Stomach (tissue), 8 donors: ENCODE measurements at regions not wholly inside any gene's neighbourhood (a gene's known extent, or its start where the extent isn't known, plus 50 kb on each side); places are given as distances from the start of the nearest gene placed in this dataset.

ENCODE experiments used
- DNase-seq, 2 donors: peaks; one replicate each; pipeline versions ENCODE4 v3.0.0 to v3.0.0-alpha.2; 2013 to 2019
- H3K27ac ChIP-seq, 5 donors: fragments of 200-600 bp in 4 of 5; sonication (generic) in 4 of 5; one replicate each; pipeline ENCODE4 v1.5.1; 2013 to 2019; ENCODE audit warnings: mild to moderate bottlenecking in 1 of 5, moderate library complexity in 1 of 5
- H3K27me3 ChIP-seq, 3 donors: fragments of 200-600 bp; sonication (generic); one replicate each; pipeline ENCODE4 v1.5.1; 2017 to 2019; ENCODE audit warnings: mixed run types in 1 of 3
- H3K36me3 ChIP-seq, 4 donors: fragments of 200-600 bp; sonication (generic); 1 replicate in 3 of 4; 2 replicates in 1 of 4; pipeline ENCODE4 v1.5.1; 2016 to 2019
- H3K4me1 ChIP-seq, 4 donors: fragments of 200-600 bp; sonication (generic); one replicate each; pipeline ENCODE4 v1.5.1; 2016 to 2019
- H3K4me3 ChIP-seq, 4 donors: fragments of 200-600 bp; sonication (generic) in 3 of 4; one replicate each; pipeline ENCODE4 v1.5.1; 2016 to 2019; ENCODE audit warnings: mild to moderate bottlenecking in 1 of 4
- H3K9me3 ChIP-seq, 4 donors: fragments of 200-600 bp; sonication (generic); one replicate each; pipeline ENCODE4 v1.5.1; 2016 to 2019
- EP300 ChIP-seq: sonication (generic); formaldehyde crosslinking; IDR thresholded peaks from one replicate; pipeline ENCODE4 v1.6.1; 2017; ENCODE audit warnings: antibody characterized with exemption
- POLR2A ChIP-seq, 4 donors: fragments of 450-650 bp; IDR thresholded peaks; one replicate each; pipeline ENCODE4 v1.6.1; 2016; ENCODE audit warnings: antibody characterized with exemption in 4 of 4, control low read depth in 2 of 4, mild to moderate bottlenecking in 1 of 4, moderate library complexity in 1 of 4
- POLR2AphosphoS5 ChIP-seq, 3 donors: sonication (generic); formaldehyde crosslinking; IDR thresholded peaks; one replicate each; pipeline ENCODE4 v1.6.1; 2016; ENCODE audit warnings: antibody characterized with exemption in 3 of 3
- WGBS, 5 donors: extraction: QIAGEN DNeasy Blood & Tissue Kit in 3 of 5; methylation state at CpG; one replicate each; pipeline versions ENCODE4 v1.1.5 to v1.1.7; 2013 to 2018; 5-methylcytosine and 5-hydroxymethylcytosine counted together
- intact Hi-C: fragments of 100-400 bp; cut with DNase I; formaldehyde crosslinking; loops from one replicate; pipeline ENCODE4 v1.15.1; 2023; ENCODE audit warnings: low total_unique reads
- TF ChIP-seq, protein P1 (sequence below), 7 experiments: fragments of 450-650 bp in 4 of 7; fragments of 200-600 bp in 3 of 7; sonication (generic) in 3 of 7; IDR thresholded peaks; one replicate each; pipeline ENCODE4 v1.5.1; 2016 to 2019; ENCODE audit warnings: antibody characterized with exemption in 7 of 7, control low read depth in 2 of 7, mild to moderate bottlenecking in 1 of 7
- donor health status: healthy with polysubstance abuse.
- donor health status: Bipolar disorder and iron deficiency.
- donor health status: healthy.

DNA sequence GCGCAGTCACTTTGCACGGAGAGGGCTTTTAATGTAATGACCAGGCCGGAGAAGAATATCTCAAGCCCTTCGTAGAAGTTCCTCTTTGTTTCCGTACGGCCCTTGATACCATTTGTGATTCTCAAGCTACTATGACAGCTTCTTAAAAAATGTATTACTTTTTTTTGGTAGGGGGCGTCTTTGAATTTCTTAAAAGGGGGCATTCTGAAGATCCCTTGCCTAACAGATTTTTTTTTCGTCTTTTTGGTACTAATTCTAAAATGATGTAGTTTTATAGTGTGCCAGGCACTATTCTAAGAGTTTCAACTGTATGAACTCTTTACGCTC, 614.0 kb downstream of the MCTP2 start:
- Histone ChIP-seq H3K4me1 (peaks cover 4 to 17% (median 13%) of the 10 kb centered on the region in 4 donors), H3K27ac (peak overlapping the region; percentile 74 to 93 (median 88)), H3K9me3 (peaks cover 0 to 12% (median 10%) of the 10 kb centered on the region in 4 donors), H3K36me3 (no peaks in the 10 kb centered on the region), H3K4me3 (peak overlapping the region; percentile 47 to 53 (median 48)), H3K27me3 (peaks cover 0 to 3% (median 0%) of the 10 kb centered on the region in 3 donors)
- TF ChIP-seq, protein P1, sequence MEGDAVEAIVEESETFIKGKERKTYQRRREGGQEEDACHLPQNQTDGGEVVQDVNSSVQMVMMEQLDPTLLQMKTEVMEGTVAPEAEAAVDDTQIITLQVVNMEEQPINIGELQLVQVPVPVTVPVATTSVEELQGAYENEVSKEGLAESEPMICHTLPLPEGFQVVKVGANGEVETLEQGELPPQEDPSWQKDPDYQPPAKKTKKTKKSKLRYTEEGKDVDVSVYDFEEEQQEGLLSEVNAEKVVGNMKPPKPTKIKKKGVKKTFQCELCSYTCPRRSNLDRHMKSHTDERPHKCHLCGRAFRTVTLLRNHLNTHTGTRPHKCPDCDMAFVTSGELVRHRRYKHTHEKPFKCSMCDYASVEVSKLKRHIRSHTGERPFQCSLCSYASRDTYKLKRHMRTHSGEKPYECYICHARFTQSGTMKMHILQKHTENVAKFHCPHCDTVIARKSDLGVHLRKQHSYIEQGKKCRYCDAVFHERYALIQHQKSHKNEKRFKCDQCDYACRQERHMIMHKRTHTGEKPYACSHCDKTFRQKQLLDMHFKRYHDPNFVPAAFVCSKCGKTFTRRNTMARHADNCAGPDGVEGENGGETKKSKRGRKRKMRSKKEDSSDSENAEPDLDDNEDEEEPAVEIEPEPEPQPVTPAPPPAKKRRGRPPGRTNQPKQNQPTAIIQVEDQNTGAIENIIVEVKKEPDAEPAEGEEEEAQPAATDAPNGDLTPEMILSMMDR (IDR thresholded peaks at IDR 0.05), result no peak
- TF ChIP-seq POLR2A (IDR thresholded peaks at IDR 0.05), result no peak
- no peak for TF ChIP-seq POLR2AphosphoS5 (IDR thresholded peaks at IDR 0.05)
- TF ChIP-seq EP300, result no peak
- 13 to 22% (median 16%) methylated on average over 9 of the region's 9 CpGs for WGBS, 5 donors
- intact Hi-C loops, result no loop called here
- DNase-seq, result no peak

GRCh38 chr15:94847325-94847724, 616.0 kb downstream of the MCTP2 start:
- Histone ChIP-seq H3K4me3 (no peak overlapping the region), H3K36me3 (no peaks in the 10 kb centered on the region), H3K9me3 (no peaks in the 10 kb centered on the region), H3K27me3 (peaks cover 0 to 3% (median 0%) of the 10 kb centered on the region in 3 donors), H3K4me1 (peaks cover 4 to 17% (median 13%) of the 10 kb centered on the region in 4 donors), H3K27ac (no peak overlapping the region)
- TF ChIP-seq, protein P1 (IDR thresholded peaks at IDR 0.05), result no peak
- no peak for TF ChIP-seq POLR2AphosphoS5 (IDR thresholded peaks at IDR 0.05)
- TF ChIP-seq EP300, result no peak
- no peak for TF ChIP-seq POLR2A (IDR thresholded peaks at IDR 0.05)
- DNase-seq, result no peak
- intact Hi-C loops, result no loop called here
- WGBS, 5 donors, result 91 to 97% (median 94%) methylated on average over 4 of the region's 4 CpGs

GRCh38 chr15:94848054-94848453, 616.7 kb downstream of the MCTP2 start:
- WGBS, 5 donors, result 84 to 93% (median 90%) methylated on average over 5 of the region's 5 CpGs
- Histone ChIP-seq H3K36me3 (no peaks in the 10 kb centered on the region), H3K27me3 (peaks cover 0 to 3% (median 0%) of the 10 kb centered on the region in 3 donors), H3K4me3 (no peak overlapping the region), H3K27ac (no peak overlapping the region), H3K9me3 (no peaks in the 10 kb centered on the region), H3K4me1 (peaks cover 4 to 17% (median 13%) of the 10 kb centered on the region in 4 donors)
- intact Hi-C loops, result no loop called here
- TF ChIP-seq EP300 (no peak), POLR2AphosphoS5 (IDR thresholded peaks at IDR 0.05) (no peak), POLR2A (IDR thresholded peaks at IDR 0.05) (no peak)
- TF ChIP-seq, protein P1 (IDR thresholded peaks at IDR 0.05), result no peak
- DNase-seq, result no peak

DNA sequence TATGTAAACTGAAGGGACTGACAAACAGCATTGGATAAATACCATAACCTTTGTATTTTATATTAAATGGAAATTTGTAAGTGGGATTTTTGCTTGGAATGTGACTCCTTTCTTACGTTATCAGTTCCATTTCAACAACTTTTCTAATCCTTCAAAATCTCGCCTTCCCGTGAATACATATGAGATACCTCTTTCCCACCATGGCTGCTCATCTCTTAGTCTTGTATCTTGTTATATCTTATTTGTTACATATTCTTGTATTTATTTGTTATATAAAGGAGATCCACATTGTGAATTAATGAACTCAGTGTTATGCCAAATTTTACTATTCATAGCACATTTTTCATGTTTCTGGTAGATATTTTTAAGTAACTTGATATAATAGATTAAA, 623.7 kb downstream of the MCTP2 start:
- intact Hi-C loops, result no loop called here
- Histone ChIP-seq H3K9me3 (no peaks in the 10 kb centered on the region), H3K36me3 (no peaks in the 10 kb centered on the region), H3K27ac (no peak overlapping the region), H3K4me1 (peaks cover 0 to 4% (median 0%) of the 10 kb centered on the region in 4 donors), H3K27me3 (no peaks in the 10 kb centered on the region), H3K4me3 (no peak overlapping the region)
- no peak for TF ChIP-seq EP300
- TF ChIP-seq, protein P1 (IDR thresholded peaks at IDR 0.05), result no peak
- no peak for TF ChIP-seq POLR2AphosphoS5 (IDR thresholded peaks at IDR 0.05)
- no peak for TF ChIP-seq POLR2A (IDR thresholded peaks at IDR 0.05)
- DNase-seq, result no peak
- 90 to 99% (median 96%) methylated on average over 3 of the region's 3 CpGs for WGBS, 5 donors
